ENCODE measurements at regions not wholly inside any gene's neighbourhood (a gene's known extent, or its start where the extent isn't known, plus 50 kb on each side); places are given as distances from the start of the nearest gene placed in this dataset.

DNA sequence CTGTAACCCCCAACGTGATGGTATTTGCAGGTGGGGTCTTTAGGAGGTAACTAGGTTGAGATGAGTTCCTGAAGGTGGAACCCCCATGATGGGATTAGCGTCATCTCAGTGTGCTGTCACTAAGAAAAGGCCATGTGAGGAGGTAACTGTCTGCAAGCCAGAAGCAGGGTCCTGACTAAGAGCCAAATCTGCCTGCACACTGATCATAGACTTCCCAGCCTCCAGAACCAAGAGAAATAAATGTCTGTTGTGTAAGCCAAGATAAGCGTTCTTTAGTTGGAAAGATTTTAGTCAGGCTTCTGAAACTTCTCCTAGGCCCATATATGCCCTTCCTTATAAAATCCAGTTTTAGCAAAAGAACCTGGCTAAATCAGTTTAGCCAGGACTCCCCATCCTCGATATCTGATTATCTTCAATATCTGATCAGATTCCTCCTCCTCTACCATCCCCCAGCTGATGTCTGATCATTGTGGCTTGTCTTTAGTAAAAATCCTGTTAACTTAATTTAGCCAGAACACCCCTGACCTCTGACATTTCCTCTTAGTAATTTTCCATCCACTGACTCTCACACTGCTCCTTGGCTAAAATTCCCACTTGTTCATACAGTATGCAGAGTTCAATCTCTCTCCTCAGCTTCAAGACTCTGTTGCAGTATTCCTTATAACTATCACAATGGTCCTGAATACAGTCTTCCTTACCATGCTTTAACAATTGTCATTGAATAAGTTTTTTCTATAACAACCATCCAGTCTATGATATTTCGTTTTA lies 835.4 kb upstream of the PHF14 start:
- no peak overlapping the region for H3K4me3 Mint-ChIP-seq
- H3K4me1 Mint-ChIP-seq = no peaks in the 10 kb centered on the region
- Histone ChIP-seq H3K79me2 (ENCODE audit: insufficient read depth, low read length) (no peaks in the 10 kb centered on the region), H3K36me3 (replicated peaks in 1 of 2; ENCODE audit: control insufficient read depth in 1 of 2, insufficient read depth in 2 of 2, low read length in 2 of 2) (no peaks in the 10 kb centered on the region), H3K27me3 (ENCODE audit: control insufficient read depth in 2 of 2, insufficient read depth in 2 of 2, low read length in 2 of 2) (no peaks in the 10 kb centered on the region), H3K9ac (ENCODE audit: insufficient read depth, low read length, poor library complexity, severe bottlenecking) (no peak overlapping the region), H3K9me3 (replicated peaks in 1 of 2; ENCODE audit: control insufficient read depth in 1 of 2, insufficient read depth in 1 of 2, low read length in 2 of 2) (no peaks in the 10 kb centered on the region), H3K27ac (ENCODE audit: low read depth in 1 of 2, low read length in 2 of 2) (no peak overlapping the region), H3K4me3 (replicated peaks in 1 of 3; ENCODE audit: low read depth in 2 of 3, low read length in 3 of 3) (no peak overlapping the region), H4K20me1 (ENCODE audit: insufficient read depth, low read length) (no peaks in the 10 kb centered on the region), H2AFZ (ENCODE audit: insufficient read depth, low read depth, low read length, poor library complexity, severe bottlenecking) (no peak overlapping the region), H3K4me1 (ENCODE audit: control insufficient read depth in 1 of 2, insufficient read depth in 2 of 2, low read length in 2 of 2) (no peaks in the 10 kb centered on the region), H3K4me2 (replicated peaks; ENCODE audit: extremely low read depth, low read length, poor library complexity, severe bottlenecking) (no peak overlapping the region)
- DNase-seq = no peak
- intact Hi-C loops (cut with micrococcal nuclease) = no loop called here
- TF ChIP-seq, protein P1, sequence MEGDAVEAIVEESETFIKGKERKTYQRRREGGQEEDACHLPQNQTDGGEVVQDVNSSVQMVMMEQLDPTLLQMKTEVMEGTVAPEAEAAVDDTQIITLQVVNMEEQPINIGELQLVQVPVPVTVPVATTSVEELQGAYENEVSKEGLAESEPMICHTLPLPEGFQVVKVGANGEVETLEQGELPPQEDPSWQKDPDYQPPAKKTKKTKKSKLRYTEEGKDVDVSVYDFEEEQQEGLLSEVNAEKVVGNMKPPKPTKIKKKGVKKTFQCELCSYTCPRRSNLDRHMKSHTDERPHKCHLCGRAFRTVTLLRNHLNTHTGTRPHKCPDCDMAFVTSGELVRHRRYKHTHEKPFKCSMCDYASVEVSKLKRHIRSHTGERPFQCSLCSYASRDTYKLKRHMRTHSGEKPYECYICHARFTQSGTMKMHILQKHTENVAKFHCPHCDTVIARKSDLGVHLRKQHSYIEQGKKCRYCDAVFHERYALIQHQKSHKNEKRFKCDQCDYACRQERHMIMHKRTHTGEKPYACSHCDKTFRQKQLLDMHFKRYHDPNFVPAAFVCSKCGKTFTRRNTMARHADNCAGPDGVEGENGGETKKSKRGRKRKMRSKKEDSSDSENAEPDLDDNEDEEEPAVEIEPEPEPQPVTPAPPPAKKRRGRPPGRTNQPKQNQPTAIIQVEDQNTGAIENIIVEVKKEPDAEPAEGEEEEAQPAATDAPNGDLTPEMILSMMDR (IDR thresholded peaks at IDR 0.05) = no peak
- H3K27ac Mint-ChIP-seq = no peak overlapping the region
- H3K9me3 Mint-ChIP-seq = peaks cover 0 to 2% (median 0%) of the 10 kb centered on the region in 7 donors
- peaks cover 0 to 2% (median 0%) of the 10 kb centered on the region in 3 donors for H3K27me3 Mint-ChIP-seq (ENCODE audit: low read depth in 3 of 3)
- 100% methylated on average over 1 of the region's 5 CpGs for WGBS (ENCODE audit: insufficient coverage)
- no peaks in the 10 kb centered on the region for H3K36me3 Mint-ChIP-seq

DNA sequence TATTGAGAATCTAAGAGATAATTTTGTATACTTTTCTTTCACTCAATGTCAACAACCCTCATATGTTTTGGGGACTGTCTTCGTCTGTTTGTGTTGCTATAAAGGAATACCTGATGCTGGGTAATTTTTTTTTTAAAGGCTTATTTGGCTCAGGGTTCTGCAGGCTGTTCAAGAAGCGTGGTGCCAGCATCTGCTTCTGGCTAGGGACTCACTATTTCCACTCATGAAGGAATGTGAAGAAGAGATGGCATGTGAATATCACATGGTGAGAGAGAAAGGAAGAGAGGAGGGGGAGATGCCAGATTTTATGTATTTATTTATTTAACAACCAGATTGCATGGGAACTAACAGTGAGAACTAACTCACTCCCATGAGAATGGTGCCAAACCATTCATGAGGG lies 827.4 kb upstream of the PHF14 start:
- H3K4me1 Mint-ChIP-seq = no peaks in the 10 kb centered on the region
- H3K4me2 ChIP-seq (replicated peaks; ENCODE audit: extremely low read depth, low read length, poor library complexity, severe bottlenecking) = no peak overlapping the region
- intact Hi-C loops (cut with micrococcal nuclease) = no loop called here
- no peak overlapping the region for H3K4me3 ChIP-seq (replicated peaks in 1 of 3; ENCODE audit: low read depth in 2 of 3, low read length in 3 of 3)
- no peaks in the 10 kb centered on the region for H3K9me3 ChIP-seq (replicated peaks in 1 of 2; ENCODE audit: control insufficient read depth in 1 of 2, insufficient read depth in 1 of 2, low read length in 2 of 2)
- no peaks in the 10 kb centered on the region for H4K20me1 ChIP-seq (ENCODE audit: insufficient read depth, low read length)
- H3K36me3 Mint-ChIP-seq = no peaks in the 10 kb centered on the region
- no peaks in the 10 kb centered on the region for H3K79me2 ChIP-seq (ENCODE audit: insufficient read depth, low read length)
- peaks cover 2 to 8% (median 3%) of the 10 kb centered on the region in 7 donors for H3K9me3 Mint-ChIP-seq
- DNase-seq = no peak
- H3K27ac ChIP-seq (ENCODE audit: low read depth in 1 of 2, low read length in 2 of 2) = no peak overlapping the region
- no peaks in the 10 kb centered on the region for H3K36me3 ChIP-seq (replicated peaks in 1 of 2; ENCODE audit: control insufficient read depth in 1 of 2, insufficient read depth in 2 of 2, low read length in 2 of 2)
- no peak overlapping the region for H3K4me3 Mint-ChIP-seq
- H2AFZ ChIP-seq (ENCODE audit: insufficient read depth, low read depth, low read length, poor library complexity, severe bottlenecking) = no peak overlapping the region
- TF ChIP-seq, protein P1 (IDR thresholded peaks at IDR 0.05) = no peak
- H3K27me3 Mint-ChIP-seq (ENCODE audit: low read depth in 3 of 3) = peaks cover 0 to 3% (median 0%) of the 10 kb centered on the region in 3 donors
- H3K27me3 ChIP-seq (ENCODE audit: control insufficient read depth in 2 of 2, insufficient read depth in 2 of 2, low read length in 2 of 2) = no peaks in the 10 kb centered on the region
- H3K9ac ChIP-seq (ENCODE audit: insufficient read depth, low read length, poor library complexity, severe bottlenecking) = no peak overlapping the region
- H3K4me1 ChIP-seq (ENCODE audit: control insufficient read depth in 1 of 2, insufficient read depth in 2 of 2, low read length in 2 of 2) = no peaks in the 10 kb centered on the region
- 100% methylated on average over 1 of the region's 2 CpGs for WGBS (ENCODE audit: insufficient coverage)
- H3K27ac Mint-ChIP-seq = no peak overlapping the region
